HG02870 (cell line): ENCODE measurements at regions not wholly inside any gene's neighbourhood (a gene's known extent, or its start where the extent isn't known, plus 50 kb on each side); places are given as distances from the start of the nearest gene placed in this dataset.
A peak's percentile ranks its signal among the peaks of the same experiment; 100 is the strongest.
"Not testable (repeated sequence)": the region's sequence is repeated elsewhere in the genome, so short reads cannot be mapped to it uniquely, and the experiment has no call there.

Experiments
- ATAC-seq: cut with Tn5 transposase; IDR thresholded peaks from one replicate; pipeline ENCODE4 v1.9.1; 2021; ENCODE audit warnings: mild to moderate bottlenecking, moderate library complexity; ENCODE audit not compliant: unreplicated experiment

- no peak for ATAC-seq
These were observed 50.9 kb upstream of the OSTN start for GRCh38 chr3:191148131-191148530.

GRCh38 chr3:191143224-191143623 lies 55.8 kb upstream of the OSTN start:
- ATAC-seq = no peak

- no peak for ATAC-seq
These were observed 57.3 kb upstream of the OSTN start for GRCh38 chr3:191141728-191142127.

- ATAC-seq = peak; percentile 62
These were observed 59.3 kb upstream of the OSTN start for GRCh38 chr3:191139736-191140135.

DNA sequence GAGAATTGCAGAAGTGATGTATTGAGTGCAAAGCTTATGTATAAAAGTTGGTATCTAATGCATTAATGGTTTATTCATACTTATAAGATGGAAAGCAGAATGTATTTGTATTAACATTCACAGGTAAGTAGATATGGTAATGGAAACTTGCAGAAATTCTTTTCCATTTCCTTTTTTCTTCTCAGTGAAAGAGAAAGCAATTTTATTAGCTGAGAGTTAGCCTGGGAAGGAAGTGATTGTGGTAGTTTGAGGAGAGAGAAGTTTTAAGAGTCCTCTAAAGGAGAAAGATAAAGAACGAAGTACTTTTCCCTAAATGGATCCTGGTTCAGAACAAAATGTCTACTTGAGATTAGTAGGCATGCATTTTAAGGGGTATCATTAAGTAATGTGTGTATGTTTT lies 60.1 kb upstream of the OSTN start:
- peak; percentile 25 for ATAC-seq

DNA sequence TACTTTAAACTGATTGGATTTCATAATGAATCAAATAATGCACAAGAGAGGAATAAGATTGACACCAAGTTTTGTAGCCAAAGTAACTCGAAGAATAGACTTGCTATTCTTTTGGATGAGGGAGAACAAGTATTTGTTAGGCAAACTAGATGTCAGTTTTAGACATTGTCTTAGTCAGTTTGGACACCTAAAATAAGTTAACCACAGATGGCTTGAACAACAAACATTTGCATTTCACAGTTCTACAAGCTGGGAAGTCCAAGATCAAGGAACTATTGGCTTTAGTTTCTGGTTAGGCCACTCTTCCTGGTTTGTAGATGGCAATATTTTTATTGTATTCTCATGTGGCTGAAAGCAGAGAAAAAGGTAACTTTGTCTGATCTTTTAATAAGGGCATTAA lies 61.3 kb upstream of the OSTN start:
- no peak for ATAC-seq

DNA sequence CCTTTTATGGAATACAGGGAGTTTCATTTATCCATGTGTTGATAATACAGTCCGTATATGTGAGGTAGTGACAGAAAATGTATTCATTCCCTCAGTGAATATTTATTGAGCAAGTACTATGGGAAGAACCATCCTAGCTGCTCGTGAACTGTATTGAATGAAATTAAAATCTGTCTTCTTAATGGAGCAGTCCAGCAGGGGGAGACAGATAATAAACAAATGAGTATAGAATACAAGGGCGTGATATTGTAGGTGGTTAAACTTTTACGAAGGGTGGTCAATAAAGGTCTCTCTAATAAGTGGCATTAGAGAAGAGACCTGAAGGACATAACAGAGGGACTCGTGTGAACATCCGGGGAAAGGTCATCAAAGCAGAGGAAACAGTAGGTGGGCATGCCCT lies 62.7 kb upstream of the OSTN start:
- no peak for ATAC-seq

DNA sequence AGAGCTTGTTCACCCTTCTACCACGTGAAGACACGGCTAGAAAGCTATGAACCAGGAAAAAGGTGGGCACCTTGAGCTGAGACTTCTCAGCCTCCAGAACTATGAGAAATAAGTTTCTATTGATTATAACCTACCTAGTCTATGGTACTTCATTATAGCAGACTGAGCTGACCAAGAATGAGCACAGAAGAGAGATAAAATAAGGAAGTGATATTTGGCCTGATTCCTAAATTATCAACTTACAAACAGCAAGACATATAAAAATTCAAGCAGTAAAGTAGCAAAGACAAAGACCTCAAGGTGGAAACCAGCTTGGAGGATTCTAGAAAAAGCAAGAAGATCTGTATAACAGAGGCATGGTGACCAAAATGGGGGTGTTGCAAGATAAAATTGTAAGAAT lies 63.9 kb upstream of the OSTN start:
- ATAC-seq = no peak

- no peak for ATAC-seq
These were observed 65.7 kb upstream of the OSTN start for GRCh38 chr3:191133359-191133758.

GRCh38 chr3:191131305-191131704 lies 67.7 kb upstream of the OSTN start:
- no peak for ATAC-seq

DNA sequence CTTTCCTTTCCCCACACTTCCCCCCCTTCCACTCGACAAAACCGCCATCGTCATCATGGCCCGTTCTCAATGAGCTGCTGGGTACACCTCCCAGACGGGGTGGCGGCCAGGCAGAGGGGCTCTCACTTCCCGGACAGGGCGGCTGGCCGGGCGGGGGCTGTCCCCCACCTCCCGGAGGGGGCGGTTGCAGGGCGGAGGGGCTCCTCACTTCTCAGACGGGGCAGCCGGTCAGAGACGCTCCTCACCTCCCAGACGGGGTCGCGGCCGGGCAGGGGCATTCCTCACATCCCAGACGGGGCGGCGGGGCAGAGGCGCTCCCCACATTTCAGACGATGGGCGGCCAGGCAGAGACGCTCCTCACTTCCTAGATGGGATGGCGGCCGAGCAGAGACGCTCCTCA lies 74.2 kb upstream of the OSTN start:
- ATAC-seq = not testable (repeated sequence)

DNA sequence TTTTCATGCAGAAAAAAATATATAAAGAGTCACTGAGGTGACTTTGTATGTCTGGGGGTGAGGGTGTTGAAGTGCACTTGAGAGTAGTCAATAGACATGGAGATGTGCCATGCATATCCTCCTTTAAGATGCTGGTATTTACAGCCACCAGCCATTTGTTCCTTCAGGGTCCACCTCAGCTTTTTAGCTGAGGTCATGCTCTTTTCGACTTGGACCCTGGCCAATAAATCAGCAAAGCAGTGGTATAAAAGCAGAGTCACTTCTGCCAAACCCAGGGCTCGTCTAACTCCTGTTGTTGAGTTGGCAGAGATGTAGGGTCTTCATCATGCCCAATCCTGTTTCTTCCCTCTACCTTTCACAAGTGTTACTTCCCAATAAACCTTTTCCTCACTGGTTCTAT lies 75.1 kb upstream of the OSTN start:
- no peak for ATAC-seq

DNA sequence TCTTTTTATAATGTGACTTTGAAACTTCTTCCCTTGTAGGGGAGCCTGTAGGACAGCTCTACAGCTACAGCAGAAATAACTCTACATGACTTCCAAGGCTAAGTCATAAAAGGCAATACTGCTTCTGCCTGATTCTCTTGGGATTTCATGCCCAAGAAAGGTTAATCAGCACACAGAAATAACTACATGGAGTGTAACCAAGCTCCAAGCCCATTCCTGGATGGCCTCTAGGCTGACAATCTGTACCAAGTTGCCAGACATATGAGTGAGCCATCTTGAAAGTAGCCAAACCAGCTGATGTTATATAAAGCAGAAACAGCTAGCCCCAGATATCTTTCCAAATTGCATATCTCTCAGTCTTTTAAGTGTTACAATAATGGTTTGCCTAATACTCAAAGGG lies 75.8 kb upstream of the OSTN start:
- ATAC-seq = no peak

GRCh38 chr3:191120447-191121298 lies 78.4 kb upstream of the OSTN start:
- no peak for ATAC-seq

GRCh38 chr3:191119415-191120295 lies 79.4 kb upstream of the OSTN start:
- no peak for ATAC-seq

DNA sequence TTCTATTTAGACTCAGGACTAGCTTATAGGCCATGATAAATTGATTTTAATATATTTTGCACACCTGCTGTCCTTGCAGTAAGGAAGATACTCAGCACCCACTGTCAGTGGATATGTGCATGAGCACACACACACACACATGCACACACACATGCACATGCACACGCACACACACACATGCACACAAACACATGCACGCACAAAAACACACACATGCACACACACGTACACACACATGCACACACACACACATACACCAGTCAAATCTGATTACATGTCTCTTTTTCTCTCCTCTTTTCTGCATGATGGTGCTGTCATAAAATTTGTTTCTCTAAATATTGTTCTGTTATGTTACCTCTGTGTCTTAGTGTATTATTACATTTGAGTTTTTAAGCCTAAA lies 87.3 kb upstream of the OSTN start:
- ATAC-seq = no peak

DNA sequence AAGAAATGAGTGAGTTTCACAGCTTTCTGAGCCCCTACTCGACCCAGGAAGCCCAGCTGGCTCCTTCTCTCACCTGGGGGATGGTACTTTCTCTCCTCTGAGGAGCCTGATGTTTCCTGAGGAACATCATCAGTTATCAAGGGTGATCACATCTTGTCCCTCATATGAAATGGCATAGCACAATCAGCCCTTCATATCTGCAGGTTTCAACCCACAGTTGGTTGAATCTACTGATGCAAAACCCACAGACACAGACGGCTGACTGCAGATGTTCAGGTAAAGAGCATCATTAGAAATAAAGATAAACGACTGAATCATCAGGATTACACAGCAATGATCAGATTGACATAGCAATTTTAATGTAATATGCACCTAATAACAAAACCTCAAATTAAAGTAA lies 93.6 kb upstream of the OSTN start:
- peak; percentile 42 for ATAC-seq

DNA sequence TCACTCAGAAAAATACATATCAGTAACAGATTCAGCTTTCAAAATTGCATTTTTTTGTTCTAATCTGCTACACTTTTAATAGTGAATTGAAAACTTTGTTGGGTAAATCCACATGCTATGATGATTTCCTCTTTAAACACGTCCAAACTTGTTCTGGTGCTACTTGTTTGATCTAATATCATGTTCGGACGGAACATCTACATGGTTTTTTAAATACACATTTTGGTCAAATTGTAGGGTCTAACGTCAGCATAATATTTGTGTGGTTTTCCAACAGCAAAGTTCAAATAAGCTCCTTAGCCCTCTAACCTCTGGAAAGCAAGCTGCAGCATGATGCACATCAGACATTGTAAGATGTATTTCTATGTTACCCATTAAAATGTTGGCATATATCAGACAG lies 98.5 kb upstream of the OSTN start:
- no peak for ATAC-seq

DNA sequence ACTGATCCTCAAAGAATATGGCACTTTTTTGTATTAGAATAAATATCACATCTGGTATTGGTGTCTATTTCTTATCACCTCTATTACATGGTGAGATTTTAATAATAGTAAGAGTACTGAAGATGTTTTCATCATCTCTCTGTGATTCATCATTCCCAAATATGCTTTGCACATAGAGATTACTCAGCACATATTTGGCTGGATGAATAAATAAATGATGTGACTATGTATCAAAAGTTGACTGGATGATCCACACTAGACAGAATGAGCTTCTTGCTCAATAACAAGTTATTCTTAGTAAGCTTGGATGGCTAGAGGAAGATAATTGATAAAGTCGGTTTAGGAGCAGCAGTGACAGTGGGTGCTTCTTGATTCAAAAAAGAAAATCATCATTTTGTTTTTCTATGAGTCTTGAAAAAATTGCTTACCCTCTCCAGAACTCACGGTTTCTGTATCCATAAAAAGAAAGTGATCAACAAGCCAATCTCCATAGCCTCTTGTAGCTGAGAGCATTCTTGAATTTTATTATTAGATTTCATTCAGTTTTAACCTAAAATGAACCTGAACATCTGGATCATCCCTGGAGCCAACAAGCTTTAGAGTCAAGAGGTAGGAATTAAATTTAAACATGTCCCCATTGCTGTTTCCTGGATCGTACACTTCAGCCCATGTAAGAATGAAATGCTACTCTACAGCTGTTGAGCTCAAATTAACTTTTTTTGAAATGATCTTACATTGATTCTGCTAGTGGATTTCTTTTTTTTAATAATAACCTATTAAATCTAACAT lies 104.8 kb upstream of the OSTN start:
- no peak for ATAC-seq

DNA sequence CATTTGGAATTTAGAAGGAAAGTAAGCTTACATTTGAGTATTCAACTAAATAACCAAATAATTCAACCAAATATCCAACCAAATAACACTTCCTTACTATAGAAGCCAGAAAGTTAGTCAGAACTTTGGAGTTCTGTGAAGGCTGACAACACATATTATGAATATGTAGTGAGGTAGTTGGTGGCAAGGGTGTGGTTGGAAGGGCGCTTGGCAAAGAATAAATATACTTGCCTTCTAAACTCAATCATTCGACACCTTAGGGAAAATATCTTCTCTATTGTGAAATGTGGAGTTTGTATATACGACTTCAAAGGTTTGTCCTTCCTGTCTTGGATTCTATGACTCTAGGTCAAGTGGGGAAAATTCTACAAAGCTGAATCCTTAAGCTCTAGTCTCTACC lies 111.7 kb upstream of the OSTN start:
- no peak for ATAC-seq

DNA sequence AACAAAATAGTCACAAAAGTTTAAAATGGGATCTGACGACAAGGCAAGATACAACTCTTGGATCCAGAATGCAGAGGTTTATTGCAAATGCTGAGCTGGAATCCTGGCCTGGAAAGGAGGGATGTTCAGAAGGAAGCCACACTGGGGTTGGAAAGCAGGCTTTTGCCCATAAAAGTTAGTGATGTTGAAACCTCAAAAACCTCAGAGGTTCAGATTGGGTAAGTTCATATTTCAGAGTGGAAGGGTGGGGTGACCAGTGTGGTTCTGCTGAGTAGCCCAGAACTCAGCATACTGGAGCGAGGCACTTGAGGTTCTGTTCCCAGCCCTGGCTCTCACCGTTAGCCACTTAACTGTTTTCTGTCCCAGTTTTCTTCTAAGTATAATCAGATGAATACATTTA lies 114.0 kb upstream of the OSTN start:
- no peak for ATAC-seq
